ENCODE measurements at regions not wholly inside any gene's neighbourhood (a gene's known extent, or its start where the extent isn't known, plus 50 kb on each side); places are given as distances from the start of the nearest gene placed in this dataset.

DNA sequence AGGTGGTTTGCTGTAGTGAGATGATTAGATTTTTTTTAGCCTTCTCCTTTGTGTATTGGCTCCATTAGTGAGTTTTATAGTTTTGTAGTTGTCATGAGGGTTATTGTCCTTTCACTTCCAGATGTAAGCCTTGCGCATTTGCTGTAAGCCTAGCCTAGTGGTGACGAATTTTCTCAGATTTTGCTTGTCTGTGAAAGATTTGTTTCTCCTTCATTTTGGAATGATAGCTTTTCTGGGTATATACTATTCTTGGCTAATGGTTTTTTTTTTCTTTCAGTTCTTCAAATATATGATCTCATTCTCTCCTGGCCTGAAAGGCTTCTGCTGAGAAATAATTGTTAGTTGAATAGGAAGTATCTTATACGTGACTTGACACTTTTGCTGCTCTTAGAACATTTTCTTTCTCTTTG, 166.5 kb upstream of the THRB start:
- TF ChIP-seq, protein P1, sequence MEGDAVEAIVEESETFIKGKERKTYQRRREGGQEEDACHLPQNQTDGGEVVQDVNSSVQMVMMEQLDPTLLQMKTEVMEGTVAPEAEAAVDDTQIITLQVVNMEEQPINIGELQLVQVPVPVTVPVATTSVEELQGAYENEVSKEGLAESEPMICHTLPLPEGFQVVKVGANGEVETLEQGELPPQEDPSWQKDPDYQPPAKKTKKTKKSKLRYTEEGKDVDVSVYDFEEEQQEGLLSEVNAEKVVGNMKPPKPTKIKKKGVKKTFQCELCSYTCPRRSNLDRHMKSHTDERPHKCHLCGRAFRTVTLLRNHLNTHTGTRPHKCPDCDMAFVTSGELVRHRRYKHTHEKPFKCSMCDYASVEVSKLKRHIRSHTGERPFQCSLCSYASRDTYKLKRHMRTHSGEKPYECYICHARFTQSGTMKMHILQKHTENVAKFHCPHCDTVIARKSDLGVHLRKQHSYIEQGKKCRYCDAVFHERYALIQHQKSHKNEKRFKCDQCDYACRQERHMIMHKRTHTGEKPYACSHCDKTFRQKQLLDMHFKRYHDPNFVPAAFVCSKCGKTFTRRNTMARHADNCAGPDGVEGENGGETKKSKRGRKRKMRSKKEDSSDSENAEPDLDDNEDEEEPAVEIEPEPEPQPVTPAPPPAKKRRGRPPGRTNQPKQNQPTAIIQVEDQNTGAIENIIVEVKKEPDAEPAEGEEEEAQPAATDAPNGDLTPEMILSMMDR (conservative IDR thresholded peaks at IDR 0.05): no peak
- no peak for TF ChIP-seq ZFX (IDR thresholded peaks at IDR 0.05)

All from C4-2B (cell line).